GM12892 (cell line): ENCODE measurements at regions not wholly inside any gene's neighbourhood (a gene's known extent, or its start where the extent isn't known, plus 50 kb on each side); places are given as distances from the start of the nearest gene placed in this dataset.

Experiments used
- POLR2A ChIP-seq: IDR thresholded peaks from 2 replicates; pipeline ENCODE4 v1.6.1; 2011; ENCODE audit warnings: low read depth, low read length, control low read depth
- TAF1 ChIP-seq: IDR thresholded peaks from 2 replicates; pipeline ENCODE4 v1.6.1; 2011; ENCODE audit warnings: low read depth, mild to moderate bottlenecking, control low read depth, low read length, borderline replicate concordance

DNA sequence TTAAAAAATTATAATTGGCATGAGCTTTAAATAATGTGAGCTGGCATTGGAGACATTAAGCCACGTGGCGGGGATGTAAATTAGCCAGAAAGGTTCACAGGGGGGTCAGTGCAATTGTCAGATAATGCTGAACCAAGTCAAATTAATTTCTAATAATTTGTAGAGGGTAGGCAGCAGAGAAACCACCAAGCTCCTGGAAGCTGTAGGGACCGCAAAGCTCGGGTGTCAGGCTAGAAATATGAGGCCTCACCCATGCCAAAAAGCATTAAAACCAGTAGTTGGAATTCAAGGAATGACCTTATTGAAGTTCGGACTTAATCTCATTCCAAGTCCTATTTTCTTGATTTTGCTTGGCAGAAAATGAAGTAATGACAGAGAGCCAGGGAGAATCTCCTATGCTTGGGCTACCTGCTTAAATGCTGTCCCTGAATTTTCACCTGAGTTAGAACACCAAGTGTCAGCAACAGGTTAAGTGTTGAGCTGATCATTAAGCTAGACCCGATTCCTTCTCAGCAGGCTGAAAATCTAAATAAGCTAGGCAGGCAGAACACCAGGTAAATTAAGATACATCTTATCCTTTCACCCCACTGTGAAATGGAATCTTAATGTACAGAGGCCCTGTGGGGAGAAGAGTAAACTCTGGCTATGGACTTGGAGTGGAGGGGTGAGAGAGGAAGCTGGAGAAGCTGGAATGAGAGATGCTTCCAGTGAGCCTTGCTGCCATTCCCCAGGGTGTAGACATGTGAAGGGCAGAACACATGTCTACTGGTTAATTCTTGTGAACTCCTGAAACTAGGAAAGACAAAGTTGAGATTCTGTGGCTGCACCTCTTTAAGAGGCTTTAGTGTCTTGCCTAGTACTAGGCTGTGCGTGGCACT, 520.0 kb downstream of the SLC4A3 start:
- TF ChIP-seq TAF1 (no peak), POLR2A (no peak)
